Right ventricle myocardium inferior (tissue), 1 donor: ENCODE measurements at regions not wholly inside any gene's neighbourhood (a gene's known extent, or its start where the extent isn't known, plus 50 kb on each side); places are given as distances from the start of the nearest gene placed in this dataset.

Source experiments
- ATAC-seq: fragments of 200-7000 bp; cut with Tn5 transposase; one replicate; pipeline ENCODE4 v1.9.1; 2020; ENCODE audit warnings: mild to moderate bottlenecking, moderate library complexity
- DNase-seq: peaks from one replicate; pipeline ENCODE4 v3.0.0; 2021; ENCODE audit errors: missing footprints
- intact Hi-C: fragments of 100-400 bp; cut with DNase I; formaldehyde crosslinking; loops from one replicate; pipeline ENCODE4 v1.11.0; 2022
- donor health status: DM: no; HTN: yes; CAD: no; lungs with severe emphysema.

GRCh38 chr18:41526054-41526453, 429.0 kb upstream of the PIK3C3 start:
- DNase-seq = no peak
- ATAC-seq = no peak
- intact Hi-C loops = no loop called here

GRCh38 chr18:41524674-41525470, 430.2 kb upstream of the PIK3C3 start:
- ATAC-seq (no peak), DNase-seq (no peak)
- intact Hi-C loops = no loop called here

GRCh38 chr18:41517142-41517541, 437.9 kb upstream of the PIK3C3 start:
- DNase-seq = no peak
- intact Hi-C loops = no loop called here
- ATAC-seq = no peak

- DNase-seq = no peak
- no peak for ATAC-seq
- intact Hi-C loops = no loop called here
Measured at GRCh38 chr18:41513438-41513837, 441.6 kb upstream of the PIK3C3 start.

- intact Hi-C loops = no loop called here
- DNase-seq (no peak), ATAC-seq (no peak)
Measured at GRCh38 chr18:41504316-41504715, 450.7 kb upstream of the PIK3C3 start.

GRCh38 chr18:41501848-41502247, 453.2 kb upstream of the PIK3C3 start:
- no peak for ATAC-seq
- DNase-seq = no peak
- intact Hi-C loops = no loop called here

- intact Hi-C loops = no loop called here
- ATAC-seq (no peak), DNase-seq (no peak)
Measured at GRCh38 chr18:41499345-41499744, 455.7 kb upstream of the PIK3C3 start.

GRCh38 chr18:41490861-41491260, 464.2 kb upstream of the PIK3C3 start:
- intact Hi-C loops = no loop called here
- DNase-seq = no peak
- no peak for ATAC-seq

GRCh38 chr18:41486575-41486974, 468.5 kb upstream of the PIK3C3 start:
- intact Hi-C loops = no loop called here
- no peak for ATAC-seq
- no peak for DNase-seq

GRCh38 chr18:41484069-41484468, 471.0 kb upstream of the PIK3C3 start:
- DNase-seq (no peak), ATAC-seq (no peak)
- intact Hi-C loops = no loop called here

GRCh38 chr18:41482501-41482900, 472.5 kb upstream of the PIK3C3 start:
- no peak for DNase-seq
- intact Hi-C loops = no loop called here
- ATAC-seq = no peak

- DNase-seq = no peak
- no peak for ATAC-seq
- intact Hi-C loops = no loop called here
Measured at GRCh38 chr18:41466436-41467160, 488.4 kb upstream of the PIK3C3 start.

GRCh38 chr18:41465386-41465785, 489.6 kb upstream of the PIK3C3 start:
- intact Hi-C loops = no loop called here
- ATAC-seq (no peak), DNase-seq (no peak)

GRCh38 chr18:41464278-41464677, 490.8 kb upstream of the PIK3C3 start:
- ATAC-seq (no peak), DNase-seq (no peak)
- intact Hi-C loops = no loop called here

- ATAC-seq (no peak), DNase-seq (no peak)
- intact Hi-C loops = no loop called here
Measured at GRCh38 chr18:41462946-41463345, 492.1 kb upstream of the PIK3C3 start.

- DNase-seq = no peak
- no peak for ATAC-seq
- intact Hi-C loops = no loop called here
Measured at GRCh38 chr18:41461114-41461513, 493.9 kb upstream of the PIK3C3 start.

- no peak for DNase-seq
- ATAC-seq = no peak
- intact Hi-C loops = no loop called here
Measured at GRCh38 chr18:41459656-41460055, 495.4 kb upstream of the PIK3C3 start.

GRCh38 chr18:41458376-41458775, 496.7 kb upstream of the PIK3C3 start:
- no peak for ATAC-seq
- intact Hi-C loops = no loop called here
- no peak for DNase-seq

GRCh38 chr18:41457765-41458326, 497.2 kb upstream of the PIK3C3 start:
- ATAC-seq (no peak), DNase-seq (no peak)
- intact Hi-C loops = no loop called here

- no peak for ATAC-seq
- DNase-seq = no peak
- intact Hi-C loops = no loop called here
Measured at GRCh38 chr18:41456831-41457230, 498.2 kb upstream of the PIK3C3 start.
